A549 (cell line): ENCODE measurements at regions not wholly inside any gene's neighbourhood (a gene's known extent, or its start where the extent isn't known, plus 50 kb on each side); places are given as distances from the start of the nearest gene placed in this dataset.

Experiments
- EP300 ChIP-seq, 2 experiments: fragments of >200 bp; sonication (Bioruptor Twin); formaldehyde crosslinking; IDR thresholded peaks; 2 replicates in 1 of 2; 3 replicates in 1 of 2; pipeline ENCODE4 v1.6.1; 2016 to 2017
- JUN ChIP-seq, 2 experiments: fragments of >200 bp; sonication (Bioruptor Twin); formaldehyde crosslinking; IDR thresholded peaks; 2 replicates in 1 of 2; 3 replicates in 1 of 2; pipeline ENCODE4 v1.6.1; 2016 to 2017
- TF ChIP-seq, protein P1 (sequence below): fragments of 150-350 bp; IDR thresholded peaks from 2 replicates; pipeline ENCODE4 v1.6.1; 2014; ENCODE audit warnings: low read depth, mild to moderate bottlenecking, low read length
- TF ChIP-seq, protein P2 (sequence below): IDR thresholded peaks from 2 replicates; pipeline ENCODE4 v1.6.1; 2012

DNA sequence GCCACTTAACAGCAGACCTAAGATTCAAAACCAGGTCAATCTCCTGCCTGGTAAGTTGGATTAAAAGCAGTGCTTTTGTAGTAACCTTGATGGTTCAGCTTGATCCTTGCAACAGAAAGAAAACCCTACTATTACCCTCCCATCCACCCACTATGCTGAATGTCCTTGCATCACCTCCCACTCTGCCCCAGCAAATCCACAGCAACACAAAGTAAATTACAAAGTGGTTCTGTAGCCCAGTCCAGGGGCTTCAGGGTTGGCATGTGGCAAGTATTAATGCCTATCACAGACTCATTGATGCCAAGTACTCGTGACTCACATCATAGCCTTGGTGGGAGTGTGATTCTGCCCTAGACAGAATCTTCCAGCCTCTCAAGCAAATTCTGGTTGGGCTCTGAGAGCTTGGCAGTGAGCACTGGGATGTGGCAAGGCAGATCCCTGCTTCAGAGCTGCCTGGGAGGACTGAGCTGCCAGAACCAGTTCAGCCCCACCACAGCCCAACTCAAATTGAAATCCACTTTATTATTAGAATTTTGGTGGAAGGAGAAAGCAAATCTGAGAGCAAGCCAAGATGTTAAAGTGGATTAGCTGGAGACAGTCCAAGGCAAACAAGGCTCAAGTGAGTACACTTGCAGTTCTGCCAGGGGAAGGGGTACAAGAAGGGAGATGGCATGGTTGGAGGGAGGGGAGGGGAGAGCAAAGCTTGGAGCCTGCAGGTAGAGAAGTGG is 225.8 kb upstream of the UMPS start:
- TF ChIP-seq, protein P1, sequence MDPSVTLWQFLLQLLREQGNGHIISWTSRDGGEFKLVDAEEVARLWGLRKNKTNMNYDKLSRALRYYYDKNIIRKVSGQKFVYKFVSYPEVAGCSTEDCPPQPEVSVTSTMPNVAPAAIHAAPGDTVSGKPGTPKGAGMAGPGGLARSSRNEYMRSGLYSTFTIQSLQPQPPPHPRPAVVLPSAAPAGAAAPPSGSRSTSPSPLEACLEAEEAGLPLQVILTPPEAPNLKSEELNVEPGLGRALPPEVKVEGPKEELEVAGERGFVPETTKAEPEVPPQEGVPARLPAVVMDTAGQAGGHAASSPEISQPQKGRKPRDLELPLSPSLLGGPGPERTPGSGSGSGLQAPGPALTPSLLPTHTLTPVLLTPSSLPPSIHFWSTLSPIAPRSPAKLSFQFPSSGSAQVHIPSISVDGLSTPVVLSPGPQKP, result no peak
- TF ChIP-seq EP300 (IDR thresholded peaks at IDR 0.05), result no peak
- no peak for TF ChIP-seq JUN (IDR thresholded peaks at IDR 0.05)
- TF ChIP-seq, protein P2, sequence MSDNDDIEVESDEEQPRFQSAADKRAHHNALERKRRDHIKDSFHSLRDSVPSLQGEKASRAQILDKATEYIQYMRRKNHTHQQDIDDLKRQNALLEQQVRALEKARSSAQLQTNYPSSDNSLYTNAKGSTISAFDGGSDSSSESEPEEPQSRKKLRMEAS, result no peak
